Pancreas (tissue), 10 donors: ENCODE measurements at regions not wholly inside any gene's neighbourhood (a gene's known extent, or its start where the extent isn't known, plus 50 kb on each side); places are given as distances from the start of the nearest gene placed in this dataset.
"Not testable (repeated sequence)": the region's sequence is repeated elsewhere in the genome, so short reads cannot be mapped to it uniquely, and the experiment has no call there.

Experiments used
- ATAC-seq, 4 donors: fragments of 200-7000 bp; cut with Tn5 transposase; one replicate each; pipeline versions ENCODE4 v1.8.0 to v1.9.1; 2020; ENCODE audit warnings: mild to moderate bottlenecking in 4 of 4, moderate library complexity in 4 of 4
- DNase-seq, 6 donors: peaks; one replicate each; pipeline ENCODE4 v3.0.0-alpha.2; 2020
- FAIRE-seq: peaks from 2 replicates; lab custom pipeline; 2012; peaks lifted over from hg19 to GRCh38; lab: Jason Lieb, UNC
- H3K27ac ChIP-seq, 4 donors: fragments of 200-600 bp; sonication (generic); 1 replicate in 3 of 4; 2 replicates in 1 of 4; pipeline versions ENCODE4 v1.5.0 to v1.8.0; 2020
- H3K27me3 ChIP-seq, 4 donors: fragments of 200-600 bp; one replicate each; pipeline ENCODE4 v1.8.0; 2021
- H3K36me3 ChIP-seq, 3 donors: fragments of 200-600 bp; sonication (generic) in 1 of 3; one replicate each; pipeline versions ENCODE4 v1.5.0 to v1.8.0; 2020 to 2021
- H3K4me1 ChIP-seq, 3 donors: fragments of 200-600 bp; one replicate each; pipeline ENCODE4 v1.8.0; 2021
- H3K4me3 ChIP-seq, 4 donors: fragments of 200-600 bp; sonication (generic) in 2 of 4; one replicate each; pipeline versions ENCODE4 v1.5.0 to v1.8.0; 2020 to 2021
- H3K9me3 ChIP-seq, 4 donors: fragments of 200-600 bp; one replicate each; pipeline ENCODE4 v1.8.0; 2021
- WGBS, 2 donors: extraction: QIAGEN DNeasy Blood & Tissue Kit; methylation state at CpG; one replicate each; pipeline ENCODE4 v1.1.7; 2013; 5-methylcytosine and 5-hydroxymethylcytosine counted together
- intact Hi-C, 3 donors: fragments of 100-400 bp; cut with DNase I; formaldehyde crosslinking; loops; one replicate each; pipeline versions ENCODE4 v1.11.1 to v1.14.2; 2022
- TF ChIP-seq, protein P1 (sequence below), 4 donors: fragments of 200-600 bp; sonication (generic) in 3 of 4; IDR thresholded peaks; one replicate each; pipeline versions ENCODE4 v1.5.0 to v1.8.0; 2021; ENCODE audit warnings: antibody characterized with exemption in 4 of 4
- donor health status: healthy with polysubstance abuse.
- donor health status: DM: no; HTN: no; CAD: no; lungs with moderate emphysema.
- donor health status: DM: no; HTN: no; CAD: no.
- donor health status: control.
- donor health status: control.
- donor health status: Bipolar disorder and iron deficiency.
- donor health status: DM: yes; HTN: yes; CAD: no.
- donor health status: DM: no; HTN: no; CAD: no.
- donor health status: DM: no; HTN: no; CAD: no.
- donor health status: DM: yes; HTN: yes; CAD: no.

DNA sequence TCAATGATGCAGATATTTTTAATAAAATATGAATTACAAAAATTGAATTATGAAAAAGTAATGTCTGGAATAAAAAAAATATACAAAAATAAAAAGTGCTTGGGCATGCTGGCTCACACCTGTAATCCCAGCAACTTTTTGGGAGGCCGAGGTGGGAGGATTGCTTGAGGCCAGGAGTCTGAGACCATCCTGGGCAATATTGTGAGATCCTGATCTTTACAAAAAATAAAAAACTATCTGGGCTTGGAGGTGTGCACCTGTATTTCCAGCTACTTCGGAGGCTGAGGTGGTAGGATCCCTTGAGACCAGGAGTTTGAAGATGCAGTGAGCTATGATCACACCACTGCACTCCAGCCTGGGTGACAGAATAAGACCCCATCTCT is 141.8 kb downstream of the NPIPB5 start:
- Histone ChIP-seq H3K36me3 (no peaks in the 10 kb centered on the region), H3K9me3 (no peaks in the 10 kb centered on the region), H3K4me3 (no peak overlapping the region), H3K27ac (no peak overlapping the region), H3K27me3 (no peaks in the 10 kb centered on the region), H3K4me1 (no peaks in the 10 kb centered on the region)
- DNase-seq = no peak
- no peak for ATAC-seq
- intact Hi-C loops = no loop called here
- TF ChIP-seq, protein P1, sequence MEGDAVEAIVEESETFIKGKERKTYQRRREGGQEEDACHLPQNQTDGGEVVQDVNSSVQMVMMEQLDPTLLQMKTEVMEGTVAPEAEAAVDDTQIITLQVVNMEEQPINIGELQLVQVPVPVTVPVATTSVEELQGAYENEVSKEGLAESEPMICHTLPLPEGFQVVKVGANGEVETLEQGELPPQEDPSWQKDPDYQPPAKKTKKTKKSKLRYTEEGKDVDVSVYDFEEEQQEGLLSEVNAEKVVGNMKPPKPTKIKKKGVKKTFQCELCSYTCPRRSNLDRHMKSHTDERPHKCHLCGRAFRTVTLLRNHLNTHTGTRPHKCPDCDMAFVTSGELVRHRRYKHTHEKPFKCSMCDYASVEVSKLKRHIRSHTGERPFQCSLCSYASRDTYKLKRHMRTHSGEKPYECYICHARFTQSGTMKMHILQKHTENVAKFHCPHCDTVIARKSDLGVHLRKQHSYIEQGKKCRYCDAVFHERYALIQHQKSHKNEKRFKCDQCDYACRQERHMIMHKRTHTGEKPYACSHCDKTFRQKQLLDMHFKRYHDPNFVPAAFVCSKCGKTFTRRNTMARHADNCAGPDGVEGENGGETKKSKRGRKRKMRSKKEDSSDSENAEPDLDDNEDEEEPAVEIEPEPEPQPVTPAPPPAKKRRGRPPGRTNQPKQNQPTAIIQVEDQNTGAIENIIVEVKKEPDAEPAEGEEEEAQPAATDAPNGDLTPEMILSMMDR (IDR thresholded peaks at IDR 0.05) = no peak
- no peak for FAIRE-seq
- 78 to 90% methylated on average over 2 of the region's 2 CpGs for WGBS, 2 donors

DNA sequence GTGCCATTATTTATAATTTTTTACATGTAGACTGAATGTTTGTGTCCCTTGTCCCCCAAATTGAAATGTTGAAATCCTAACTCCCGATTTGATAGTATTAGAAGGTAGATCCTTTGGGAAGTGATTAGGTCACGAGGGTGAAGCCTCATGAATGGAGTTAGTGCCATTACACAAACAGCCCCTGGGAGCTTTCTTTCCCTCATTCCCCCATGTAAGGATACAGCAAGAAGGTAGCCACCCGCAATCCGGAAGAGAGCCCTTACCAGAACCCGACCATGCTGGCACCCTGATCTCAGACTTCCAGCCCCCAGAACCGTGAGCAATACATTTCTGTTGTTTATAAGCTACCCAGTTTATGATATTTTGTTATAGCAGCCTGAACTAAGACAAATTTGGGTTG is 143.2 kb downstream of the NPIPB5 start:
- TF ChIP-seq, protein P1 (IDR thresholded peaks at IDR 0.05) = no peak
- H3K9me3 ChIP-seq = no peaks in the 10 kb centered on the region
- no peak for FAIRE-seq
- no peaks in the 10 kb centered on the region for H3K36me3 ChIP-seq
- intact Hi-C loops = no loop called here
- H3K4me3 ChIP-seq = no peak overlapping the region
- no peaks in the 10 kb centered on the region for H3K4me1 ChIP-seq
- 69 to 74% methylated on average over 6 of the region's 6 CpGs for WGBS, 2 donors
- H3K27me3 ChIP-seq = no peaks in the 10 kb centered on the region
- no peak for ATAC-seq
- no peak overlapping the region for H3K27ac ChIP-seq
- no peak for DNase-seq

DNA sequence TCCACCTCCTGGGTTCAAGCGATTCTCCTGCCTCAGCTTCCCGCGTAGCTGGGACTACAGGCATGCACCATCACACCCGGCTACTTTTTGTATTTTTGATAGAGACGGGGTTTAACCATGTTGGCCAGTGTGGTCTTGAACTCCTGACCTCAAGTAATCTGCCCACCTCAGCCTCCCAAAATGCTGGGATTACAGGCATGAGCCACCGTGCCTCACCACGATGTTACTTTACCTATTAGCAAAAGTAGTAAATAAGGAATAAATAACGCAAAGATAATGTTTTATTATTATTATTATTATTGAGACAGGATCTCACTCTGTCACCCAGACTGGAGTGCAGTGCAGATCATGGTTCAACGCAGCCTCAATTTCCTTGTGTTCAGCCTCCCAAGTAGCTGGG is 145.9 kb downstream of the NPIPB5 start:
- intact Hi-C loops, H3K9me3 ChIP-seq, DNase-seq, H3K36me3 ChIP-seq, H3K4me1 ChIP-seq, H3K4me3 ChIP-seq, H3K27ac ChIP-seq, FAIRE-seq, H3K27me3 ChIP-seq, ATAC-seq: not testable (repeated sequence)
- 79 to 92% methylated on average over 9 of the region's 9 CpGs for WGBS, 2 donors

DNA sequence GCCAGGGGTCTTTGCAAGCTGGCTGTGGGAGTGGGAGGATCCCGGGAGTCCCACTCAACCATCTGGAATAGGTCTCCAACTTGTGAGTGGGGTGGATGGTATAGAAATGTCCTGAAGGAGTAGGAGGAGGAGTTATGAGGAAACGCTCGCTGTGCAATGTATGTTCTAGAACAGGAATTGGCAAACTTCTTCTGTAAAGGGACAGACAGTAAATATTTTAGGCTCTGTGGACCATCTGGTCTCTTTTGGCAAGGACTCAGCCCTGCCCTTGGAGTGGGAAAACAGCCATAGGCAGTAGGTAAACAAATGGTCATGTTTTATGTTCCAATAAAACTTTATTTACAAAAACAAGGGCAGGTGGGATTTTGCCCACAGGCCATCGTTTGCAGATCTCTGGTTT is 149.2 kb downstream of the NPIPB5 start:
- 61 to 62% methylated on average over 4 of the region's 4 CpGs for WGBS, 2 donors
- no peaks in the 10 kb centered on the region for H3K9me3 ChIP-seq
- FAIRE-seq (no peak), ATAC-seq (peak in 1 of 4 donors; percentile 17), DNase-seq (no peak)
- no peak overlapping the region for H3K27ac ChIP-seq
- H3K4me1 ChIP-seq = no peaks in the 10 kb centered on the region
- no peak overlapping the region for H3K4me3 ChIP-seq
- H3K27me3 ChIP-seq = no peaks in the 10 kb centered on the region
- TF ChIP-seq, protein P1 (IDR thresholded peaks at IDR 0.05) = no peak
- H3K36me3 ChIP-seq = no peaks in the 10 kb centered on the region
- intact Hi-C loops = no loop called here

DNA sequence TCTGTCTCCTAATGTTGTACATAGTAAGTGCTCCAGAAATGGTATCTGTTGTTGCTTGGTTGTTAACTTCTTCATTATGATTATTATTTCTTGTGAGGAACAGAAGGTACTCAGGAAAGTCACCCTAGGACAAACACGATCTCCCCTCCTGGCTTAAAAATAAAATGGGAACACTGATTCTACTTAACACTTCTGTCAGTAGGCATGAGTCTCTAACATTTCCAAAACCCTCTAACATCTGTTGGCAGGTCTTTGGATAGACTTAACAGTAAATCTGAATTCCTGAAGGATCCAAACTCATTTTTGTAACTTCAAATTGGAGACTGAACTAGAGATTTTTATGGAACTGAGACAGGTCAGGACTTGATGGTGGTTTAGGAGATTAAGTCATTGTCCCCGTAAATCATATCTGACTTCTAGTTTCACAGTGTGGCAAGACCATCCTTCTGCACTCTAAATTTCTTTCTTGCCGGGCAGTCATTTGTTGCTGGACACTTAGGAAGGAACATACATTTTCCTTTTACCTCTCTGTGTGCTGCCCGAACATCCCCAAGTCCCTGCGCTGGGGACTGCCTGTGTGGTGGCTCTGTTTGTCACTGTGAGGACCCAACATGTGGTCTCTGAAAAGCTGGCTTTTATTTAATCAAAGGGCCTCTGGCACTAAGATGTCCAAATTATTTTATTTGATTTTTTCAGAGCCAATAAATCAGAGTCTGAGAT is 149.9 kb downstream of the NPIPB5 start:
- no peak for FAIRE-seq
- H3K27ac ChIP-seq = no peak overlapping the region
- DNase-seq = no peak
- no peak for ATAC-seq
- TF ChIP-seq, protein P1 (IDR thresholded peaks at IDR 0.05) = no peak
- no peaks in the 10 kb centered on the region for H3K27me3 ChIP-seq
- intact Hi-C loops = no loop called here
- WGBS, 2 donors = 76 to 86% methylated on average over 5 of the region's 5 CpGs
- no peak overlapping the region for H3K4me3 ChIP-seq
- H3K9me3 ChIP-seq = no peaks in the 10 kb centered on the region
- no peaks in the 10 kb centered on the region for H3K36me3 ChIP-seq
- H3K4me1 ChIP-seq = no peaks in the 10 kb centered on the region
